Glutamatergic neuron (in vitro differentiated cells): ENCODE measurements at regions not wholly inside any gene's neighbourhood (a gene's known extent, or its start where the extent isn't known, plus 50 kb on each side); places are given as distances from the start of the nearest gene placed in this dataset.

Experiments
- DNase-seq: peaks from one replicate; pipeline ENCODE4 v3.0.0; 2022
- H3K27ac Mint-ChIP-seq: one replicate; pipeline ENCODE4 v1.8.0; 2020; ENCODE audit warnings: mild to moderate bottlenecking, mixed read lengths, inconsistent platforms; ENCODE audit not compliant: unreplicated experiment
- H3K27me3 Mint-ChIP-seq: one replicate; pipeline ENCODE4 v1.8.0; 2020; ENCODE audit warnings: mild to moderate bottlenecking, moderate library complexity, mixed read lengths, inconsistent platforms; ENCODE audit not compliant: unreplicated experiment
- H3K36me3 Mint-ChIP-seq: one replicate; pipeline ENCODE4 v1.8.0; 2020; ENCODE audit warnings: mild to moderate bottlenecking, mixed read lengths, inconsistent platforms; ENCODE audit not compliant: unreplicated experiment
- H3K4me1 Mint-ChIP-seq: one replicate; pipeline ENCODE4 v1.8.0; 2020; ENCODE audit warnings: mild to moderate bottlenecking, low read depth, mixed read lengths, inconsistent platforms; ENCODE audit not compliant: unreplicated experiment
- H3K4me3 Mint-ChIP-seq: one replicate; pipeline ENCODE4 v1.8.0; 2020; ENCODE audit warnings: mild to moderate bottlenecking, mixed read lengths, inconsistent platforms; ENCODE audit not compliant: unreplicated experiment
- H3K9me3 Mint-ChIP-seq: one replicate; pipeline ENCODE4 v1.8.0; 2020; ENCODE audit warnings: mild to moderate bottlenecking, moderate library complexity, mixed read lengths, inconsistent platforms; ENCODE audit not compliant: unreplicated experiment
- TF ChIP-seq, protein P1 (sequence below): fragments of 200-600 bp; sonication (generic); IDR thresholded peaks from one replicate; pipeline ENCODE4 v1.5.0; 2021; ENCODE audit not compliant: partially characterized antibody, unreplicated experiment

DNA sequence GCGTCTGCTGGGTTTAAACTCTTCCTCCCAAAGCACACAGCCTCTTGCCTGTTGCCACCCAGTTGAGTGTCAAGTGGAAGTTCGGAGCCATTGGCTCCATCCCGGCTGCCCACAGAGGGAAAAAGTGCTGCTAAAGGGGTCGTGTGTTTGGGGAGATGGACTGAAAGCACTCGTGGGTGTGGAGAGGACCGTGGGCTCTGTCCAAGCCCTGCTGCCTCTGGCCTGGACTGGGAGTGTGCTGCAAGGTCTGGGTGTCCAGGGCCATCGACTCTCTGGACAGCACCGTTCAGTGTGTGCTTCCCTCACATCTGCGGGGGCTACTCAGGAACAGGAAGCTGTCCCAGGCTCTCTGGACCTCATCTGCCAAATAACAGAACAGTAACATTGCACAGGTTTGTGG is 269.3 kb downstream of the DLL1 start:
- Mint-ChIP-seq H3K9me3 (no peaks in the 10 kb centered on the region), H3K36me3 (peaks cover 6% of the 10 kb centered on the region), H3K27me3 (peaks cover 8% of the 10 kb centered on the region), H3K4me1 (peaks cover 7% of the 10 kb centered on the region), H3K27ac (no peak overlapping the region), H3K4me3 (no peak overlapping the region)
- TF ChIP-seq, protein P1, sequence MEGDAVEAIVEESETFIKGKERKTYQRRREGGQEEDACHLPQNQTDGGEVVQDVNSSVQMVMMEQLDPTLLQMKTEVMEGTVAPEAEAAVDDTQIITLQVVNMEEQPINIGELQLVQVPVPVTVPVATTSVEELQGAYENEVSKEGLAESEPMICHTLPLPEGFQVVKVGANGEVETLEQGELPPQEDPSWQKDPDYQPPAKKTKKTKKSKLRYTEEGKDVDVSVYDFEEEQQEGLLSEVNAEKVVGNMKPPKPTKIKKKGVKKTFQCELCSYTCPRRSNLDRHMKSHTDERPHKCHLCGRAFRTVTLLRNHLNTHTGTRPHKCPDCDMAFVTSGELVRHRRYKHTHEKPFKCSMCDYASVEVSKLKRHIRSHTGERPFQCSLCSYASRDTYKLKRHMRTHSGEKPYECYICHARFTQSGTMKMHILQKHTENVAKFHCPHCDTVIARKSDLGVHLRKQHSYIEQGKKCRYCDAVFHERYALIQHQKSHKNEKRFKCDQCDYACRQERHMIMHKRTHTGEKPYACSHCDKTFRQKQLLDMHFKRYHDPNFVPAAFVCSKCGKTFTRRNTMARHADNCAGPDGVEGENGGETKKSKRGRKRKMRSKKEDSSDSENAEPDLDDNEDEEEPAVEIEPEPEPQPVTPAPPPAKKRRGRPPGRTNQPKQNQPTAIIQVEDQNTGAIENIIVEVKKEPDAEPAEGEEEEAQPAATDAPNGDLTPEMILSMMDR = no peak
- no peak for DNase-seq

DNA sequence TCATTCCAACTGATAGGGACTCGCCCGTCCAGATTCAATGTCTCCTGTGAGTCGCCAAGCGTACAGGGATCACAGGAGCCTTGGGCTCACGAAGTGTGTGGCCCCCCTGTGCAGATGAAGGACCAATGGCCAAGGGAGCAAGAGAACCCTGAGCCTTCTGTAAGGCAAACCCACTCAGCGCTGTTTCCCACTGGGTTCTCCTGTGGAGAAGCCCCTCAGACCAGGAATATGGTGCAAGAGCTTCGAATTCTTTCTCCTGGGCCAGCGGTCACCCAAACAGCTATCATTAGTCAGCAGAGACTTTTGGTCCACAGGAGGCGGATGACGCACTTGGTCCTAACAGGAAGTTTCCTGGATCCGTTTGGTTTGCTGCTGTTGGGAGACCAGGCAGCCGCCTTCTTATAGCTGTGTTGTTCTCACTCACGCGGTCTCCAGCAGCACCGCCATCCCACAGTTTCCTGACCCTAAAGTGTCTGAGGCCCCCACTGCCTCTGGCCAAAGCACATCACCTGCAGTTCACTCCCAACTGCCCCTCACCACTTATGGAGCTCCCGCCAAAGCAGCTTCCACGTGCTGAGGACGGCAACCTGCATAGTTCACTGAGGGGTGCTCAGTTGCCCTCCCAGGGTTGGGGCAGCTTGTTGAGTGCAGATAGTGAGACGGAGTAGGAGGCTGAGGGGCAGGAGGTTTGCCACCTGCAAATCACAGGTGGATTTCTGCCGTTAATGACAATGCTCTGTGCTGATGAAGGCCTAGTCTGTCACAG is 268.6 kb downstream of the ERMARD start:
- Mint-ChIP-seq H3K4me3 (no peak overlapping the region), H3K27me3 (peaks cover 8% of the 10 kb centered on the region)

DNA sequence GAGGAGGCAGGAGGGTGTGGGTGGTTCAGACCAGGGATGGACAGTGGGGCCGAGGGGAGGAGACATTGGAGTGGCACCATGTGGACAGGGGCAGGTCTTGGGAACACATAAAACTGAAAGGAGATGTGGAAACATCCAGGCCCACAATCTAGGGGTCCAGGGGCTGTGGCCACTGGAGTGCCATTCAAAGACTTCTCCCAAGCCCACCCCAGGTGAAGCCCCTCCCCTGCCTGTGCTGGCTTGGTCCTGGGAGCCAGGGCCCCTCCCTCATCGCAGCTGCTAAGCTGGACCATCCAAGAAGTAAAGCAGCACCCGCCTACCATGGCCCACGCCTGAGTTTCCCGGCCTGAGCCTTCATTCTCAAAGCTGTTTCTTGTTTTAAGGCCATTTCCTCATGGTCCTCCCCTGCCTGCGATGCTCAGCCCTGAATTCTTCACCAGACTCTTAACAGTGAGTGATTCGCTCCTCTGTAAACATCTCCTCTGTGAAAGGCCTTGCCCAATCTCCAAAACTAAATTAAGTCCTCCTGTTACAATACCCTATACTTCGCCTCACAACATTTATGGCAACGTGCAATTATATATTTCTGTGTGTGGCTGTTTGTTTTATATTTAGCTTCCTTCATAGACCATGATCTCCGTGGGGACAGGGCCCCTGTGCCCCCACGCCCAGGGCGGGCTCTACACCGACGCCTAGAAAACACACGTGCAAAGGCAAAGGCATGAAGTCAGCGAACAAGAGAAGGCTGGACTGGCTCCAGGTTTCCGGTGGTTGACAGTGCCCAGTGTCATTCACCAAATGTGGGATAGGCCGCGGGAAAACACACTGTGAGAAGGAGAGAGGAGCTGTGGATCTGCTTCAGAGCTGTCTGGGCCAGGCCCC is 267.8 kb downstream of the ERMARD start:
- Mint-ChIP-seq H3K9me3 (no peaks in the 10 kb centered on the region), H3K4me3 (no peak overlapping the region), H3K36me3 (no peaks in the 10 kb centered on the region), H3K27me3 (peaks cover 3% of the 10 kb centered on the region), H3K4me1 (no peaks in the 10 kb centered on the region), H3K27ac (no peak overlapping the region)
- TF ChIP-seq, protein P1 = no peak
- DNase-seq = no peak

More for the DNA sequence above, 268.6 kb downstream of the ERMARD start:
- peaks cover 4% of the 10 kb centered on the region for H3K4me1 Mint-ChIP-seq
- TF ChIP-seq, protein P1 = no peak
- no peak overlapping the region for H3K27ac Mint-ChIP-seq
- H3K36me3 Mint-ChIP-seq = peaks cover 6% of the 10 kb centered on the region
- no peak for DNase-seq
- no peaks in the 10 kb centered on the region for H3K9me3 Mint-ChIP-seq

DNA sequence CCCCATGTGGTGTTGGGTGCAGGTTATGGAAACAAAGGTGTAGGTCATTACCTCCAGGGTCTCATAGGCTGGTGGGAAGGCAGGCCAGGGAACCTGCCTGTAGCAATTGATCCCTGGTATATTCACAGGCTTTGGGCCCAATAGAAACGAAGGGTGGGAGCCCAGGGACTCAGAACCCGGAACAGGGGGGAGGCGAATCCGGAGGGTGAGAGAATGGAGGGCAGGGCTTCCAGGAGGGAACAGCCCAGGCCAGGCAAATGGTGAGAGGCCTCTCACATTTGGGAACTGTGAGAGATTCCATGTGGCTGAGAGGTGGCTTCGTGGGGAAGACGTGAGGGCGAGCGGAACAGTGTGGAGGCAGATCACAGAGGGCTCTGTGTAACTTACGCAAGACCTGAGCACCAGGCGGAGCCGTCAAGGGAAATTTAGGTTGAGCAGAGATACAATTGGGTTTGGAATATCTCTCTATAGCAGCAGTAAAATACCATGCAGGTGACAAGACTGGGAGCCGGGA is 267.1 kb downstream of the ERMARD start:
- Mint-ChIP-seq H3K27me3 (peaks cover 3% of the 10 kb centered on the region), H3K9me3 (no peaks in the 10 kb centered on the region), H3K36me3 (no peaks in the 10 kb centered on the region), H3K27ac (no peak overlapping the region), H3K4me1 (no peaks in the 10 kb centered on the region), H3K4me3 (no peak overlapping the region)
- TF ChIP-seq, protein P1 = no peak
- DNase-seq = no peak
